Prostate gland (tissue), 2 donors: ENCODE measurements at regions not wholly inside any gene's neighbourhood (a gene's known extent, or its start where the extent isn't known, plus 50 kb on each side); places are given as distances from the start of the nearest gene placed in this dataset.

Experiments used
- CTCF ChIP-seq, 4 experiments: fragments of 200-600 bp in 2 of 4; fragments of 450-650 bp in 2 of 4; sonication (generic) in 2 of 4; IDR thresholded peaks; 1 replicate in 3 of 4; 2 replicates in 1 of 4; pipeline ENCODE4 v1.5.1; 2016 to 2019; ENCODE audit warnings: antibody characterized with exemption in 4 of 4, mild to moderate bottlenecking in 2 of 4, moderate library complexity in 2 of 4
- POLR2A ChIP-seq: fragments of 450-650 bp; IDR thresholded peaks from one replicate; pipeline ENCODE4 v1.6.1; 2016; ENCODE audit warnings: antibody characterized with exemption, mild to moderate bottlenecking
- POLR2AphosphoS5 ChIP-seq: sonication (generic); formaldehyde crosslinking; IDR thresholded peaks from one replicate; pipeline ENCODE4 v1.6.1; 2017; ENCODE audit warnings: antibody characterized with exemption

GRCh38 chrX:68909945-68910344 is 81.1 kb downstream of the EFNB1 start:
- TF ChIP-seq CTCF (IDR thresholded peaks at IDR 0.05): no peak
- TF ChIP-seq POLR2A: no peak
- TF ChIP-seq POLR2AphosphoS5: no peak
